HG03280 (cell line): ENCODE measurements at regions not wholly inside any gene's neighbourhood (a gene's known extent, or its start where the extent isn't known, plus 50 kb on each side); places are given as distances from the start of the nearest gene placed in this dataset.

Experiments used
- ATAC-seq: cut with Tn5 transposase; IDR thresholded peaks from one replicate; pipeline ENCODE4 v1.9.1; 2021; ENCODE audit warnings: mild to moderate bottlenecking, moderate library complexity; ENCODE audit not compliant: unreplicated experiment

- no peak for ATAC-seq
Observed at GRCh38 chr18:64210401-64210949, 61.6 kb upstream of the LINC00305 start.

GRCh38 chr18:64208516-64208915 is 59.6 kb upstream of the LINC00305 start:
- ATAC-seq: no peak

GRCh38 chr18:64207820-64208219 is 58.9 kb upstream of the LINC00305 start:
- ATAC-seq: no peak

- no peak for ATAC-seq
Observed at GRCh38 chr18:64203295-64203694, 54.4 kb upstream of the LINC00305 start.

GRCh38 chr18:64202863-64203262 is 54.0 kb upstream of the LINC00305 start:
- no peak for ATAC-seq

GRCh38 chr18:64202210-64202836 is 53.4 kb upstream of the LINC00305 start:
- peak; percentile 57 for ATAC-seq

- ATAC-seq: no peak
Observed at GRCh38 chr18:64201781-64202180, 52.9 kb upstream of the LINC00305 start.

GRCh38 chr18:64199581-64199980 is 50.7 kb upstream of the LINC00305 start:
- no peak for ATAC-seq
